Epithelial cell of proximal tubule (primary cell): ENCODE measurements at regions not wholly inside any gene's neighbourhood (a gene's known extent, or its start where the extent isn't known, plus 50 kb on each side); places are given as distances from the start of the nearest gene placed in this dataset.

Source experiments
- DNase-seq: peaks from one replicate; pipeline ENCODE4 v3.0.0-alpha.2; 2011; ENCODE audit warnings: low read depth
- H3K4me3 ChIP-seq: 2 replicates; pipeline ENCODE4 v1.5.1; 2011; ENCODE audit warnings: low read depth, mild to moderate bottlenecking, low read length
- TF ChIP-seq, protein P1 (sequence below): conservative IDR thresholded peaks from 2 replicates; pipeline ENCODE4 v1.5.1; 2012; ENCODE audit warnings: low read depth, mild to moderate bottlenecking, low read length

DNA sequence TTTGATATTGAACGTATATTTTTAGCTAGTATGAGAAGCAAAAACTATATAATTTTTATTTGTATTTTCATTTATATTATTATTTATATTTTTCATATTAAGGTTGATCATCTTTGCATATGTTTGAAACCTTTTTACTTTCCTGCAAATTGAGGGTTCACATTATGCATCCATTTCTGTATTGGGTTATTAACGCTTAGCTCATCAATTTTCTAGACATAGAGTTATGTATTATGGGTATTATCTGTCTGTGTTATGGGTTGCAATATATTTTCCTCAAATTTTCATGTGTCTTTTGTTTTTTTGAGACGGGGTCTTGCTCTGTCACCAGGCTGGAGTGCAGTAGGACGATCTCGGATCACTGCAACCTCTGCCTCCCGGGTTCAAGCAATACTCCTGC lies 2377.0 kb upstream of the WWC1 start:
- no peak for DNase-seq
- TF ChIP-seq, protein P1, sequence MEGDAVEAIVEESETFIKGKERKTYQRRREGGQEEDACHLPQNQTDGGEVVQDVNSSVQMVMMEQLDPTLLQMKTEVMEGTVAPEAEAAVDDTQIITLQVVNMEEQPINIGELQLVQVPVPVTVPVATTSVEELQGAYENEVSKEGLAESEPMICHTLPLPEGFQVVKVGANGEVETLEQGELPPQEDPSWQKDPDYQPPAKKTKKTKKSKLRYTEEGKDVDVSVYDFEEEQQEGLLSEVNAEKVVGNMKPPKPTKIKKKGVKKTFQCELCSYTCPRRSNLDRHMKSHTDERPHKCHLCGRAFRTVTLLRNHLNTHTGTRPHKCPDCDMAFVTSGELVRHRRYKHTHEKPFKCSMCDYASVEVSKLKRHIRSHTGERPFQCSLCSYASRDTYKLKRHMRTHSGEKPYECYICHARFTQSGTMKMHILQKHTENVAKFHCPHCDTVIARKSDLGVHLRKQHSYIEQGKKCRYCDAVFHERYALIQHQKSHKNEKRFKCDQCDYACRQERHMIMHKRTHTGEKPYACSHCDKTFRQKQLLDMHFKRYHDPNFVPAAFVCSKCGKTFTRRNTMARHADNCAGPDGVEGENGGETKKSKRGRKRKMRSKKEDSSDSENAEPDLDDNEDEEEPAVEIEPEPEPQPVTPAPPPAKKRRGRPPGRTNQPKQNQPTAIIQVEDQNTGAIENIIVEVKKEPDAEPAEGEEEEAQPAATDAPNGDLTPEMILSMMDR: no peak

DNA sequence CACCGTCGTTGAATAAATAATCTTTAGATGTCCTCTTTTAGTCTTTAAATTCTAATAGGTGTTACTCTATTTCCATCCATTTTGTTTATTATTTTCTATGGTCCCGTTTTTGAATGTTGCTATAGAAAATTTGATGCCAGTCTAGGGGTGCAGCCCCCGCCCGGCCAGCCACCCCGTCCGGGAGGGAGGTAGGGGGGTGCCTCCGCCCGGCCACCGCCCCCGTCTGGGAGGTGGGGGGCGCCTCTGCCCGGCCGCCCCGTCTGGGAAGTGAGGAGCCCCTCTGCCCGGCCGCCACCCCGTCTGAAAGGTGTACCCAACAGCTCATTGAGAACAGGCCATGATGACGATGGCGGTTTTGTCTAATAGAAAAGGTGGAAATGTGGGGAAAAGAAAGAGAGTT lies 2372.2 kb upstream of the WWC1 start:
- TF ChIP-seq, protein P1: no peak
- DNase-seq: no peak
- no peak overlapping the region for H3K4me3 ChIP-seq

More for the DNA sequence above, 2377.0 kb upstream of the WWC1 start:
- H3K4me3 ChIP-seq: no peak overlapping the region

DNA sequence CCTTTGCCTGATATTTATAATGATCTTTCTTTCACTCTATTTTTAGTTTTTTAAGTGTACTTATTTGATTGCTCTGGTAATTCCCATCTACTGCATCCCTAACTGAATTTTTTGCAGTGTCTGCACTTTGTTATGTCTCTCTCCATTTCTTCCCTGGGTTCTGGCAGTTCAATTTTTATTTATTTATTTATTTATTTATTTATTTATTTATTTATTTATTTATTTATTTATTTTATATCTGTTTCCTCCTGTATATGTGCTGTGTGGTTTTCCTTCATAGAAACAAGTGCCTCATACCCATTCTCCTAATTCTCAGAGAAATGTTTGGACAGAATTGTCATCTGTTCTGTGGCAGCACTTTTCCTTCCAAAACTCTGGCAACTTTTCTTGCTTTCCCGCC lies 2370.8 kb upstream of the WWC1 start:
- TF ChIP-seq, protein P1: no peak
- DNase-seq: no peak
- no peak overlapping the region for H3K4me3 ChIP-seq

DNA sequence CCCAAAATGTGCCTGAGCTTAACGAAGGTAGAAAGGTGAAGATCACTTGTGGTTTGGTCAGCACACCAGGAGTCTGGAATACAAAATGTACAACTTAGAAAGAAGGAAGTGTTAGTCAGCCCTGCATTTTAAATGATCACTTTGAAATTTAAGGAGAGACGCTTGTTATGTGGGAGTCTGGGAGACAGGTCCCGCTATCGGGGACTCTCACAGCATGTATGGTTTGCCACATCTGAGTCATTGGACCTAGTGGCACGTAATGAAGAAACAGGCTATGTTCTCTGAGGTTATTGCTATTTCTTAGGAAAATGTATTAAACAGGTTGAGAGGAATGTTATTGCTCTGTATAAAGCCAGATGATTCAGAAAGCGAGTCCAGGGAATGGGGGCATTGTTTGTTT lies 2362.5 kb upstream of the WWC1 start:
- TF ChIP-seq, protein P1: no peak
- H3K4me3 ChIP-seq: no peak overlapping the region
- no peak for DNase-seq

GRCh38 chr5:165940541-165940940 lies 2350.9 kb upstream of the WWC1 start:
- TF ChIP-seq, protein P1: no peak
- no peak for DNase-seq
- no peak overlapping the region for H3K4me3 ChIP-seq

DNA sequence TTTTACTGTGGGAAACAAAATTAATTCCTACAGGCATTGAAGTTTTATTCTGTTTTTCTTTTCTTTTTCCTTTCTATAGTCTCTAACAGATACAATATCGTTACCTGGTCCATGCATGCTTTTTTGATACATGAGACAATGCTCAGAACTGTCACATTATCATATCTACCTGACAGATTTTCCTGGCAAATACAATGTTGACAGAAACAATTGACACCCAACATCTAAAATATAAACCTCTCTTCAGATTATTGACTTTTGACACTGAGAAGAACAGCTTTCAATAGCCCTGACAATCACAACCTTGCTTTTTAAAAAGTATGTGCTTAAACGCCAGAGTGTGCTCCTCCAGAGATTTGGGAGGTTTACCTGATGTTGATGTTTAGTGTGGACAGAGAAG lies 2334.6 kb upstream of the WWC1 start:
- H3K4me3 ChIP-seq: no peak overlapping the region
- TF ChIP-seq, protein P1: no peak
- DNase-seq: no peak

DNA sequence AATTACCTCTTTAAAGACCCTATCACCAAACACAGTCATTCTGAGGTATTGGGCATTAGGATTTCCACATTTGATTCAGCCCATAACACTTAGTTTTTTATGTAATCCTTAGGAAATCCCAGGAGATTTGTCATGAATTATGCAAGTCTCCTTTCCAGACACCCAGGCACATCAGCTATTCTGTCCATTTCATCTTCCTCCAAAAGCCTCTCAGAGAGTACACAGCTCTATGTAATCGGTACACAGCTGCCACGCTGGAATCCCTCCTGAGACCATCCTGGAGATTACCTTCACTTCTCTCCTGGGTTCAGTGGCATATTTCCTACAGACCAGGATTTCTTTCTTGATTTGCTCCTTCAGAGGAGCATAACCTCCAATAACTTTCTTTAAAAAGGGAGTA lies 2309.8 kb upstream of the WWC1 start:
- H3K4me3 ChIP-seq: no peak overlapping the region
- no peak for DNase-seq
- TF ChIP-seq, protein P1: no peak
